Stomach (tissue), 4 donors: ENCODE measurements at regions not wholly inside any gene's neighbourhood (a gene's known extent, or its start where the extent isn't known, plus 50 kb on each side); places are given as distances from the start of the nearest gene placed in this dataset.

ENCODE experiments used
- CTCF ChIP-seq, 7 experiments: fragments of 450-650 bp in 4 of 7; fragments of 200-600 bp in 3 of 7; sonication (generic) in 3 of 7; IDR thresholded peaks; one replicate each; pipeline ENCODE4 v1.5.1; 2016 to 2019; ENCODE audit warnings: antibody characterized with exemption in 7 of 7, control low read depth in 2 of 7, mild to moderate bottlenecking in 1 of 7
- POLR2A ChIP-seq, 4 donors: fragments of 450-650 bp; IDR thresholded peaks; one replicate each; pipeline ENCODE4 v1.6.1; 2016; ENCODE audit warnings: antibody characterized with exemption in 4 of 4, control low read depth in 2 of 4, mild to moderate bottlenecking in 1 of 4, moderate library complexity in 1 of 4
- POLR2AphosphoS5 ChIP-seq, 3 donors: sonication (generic); formaldehyde crosslinking; IDR thresholded peaks; one replicate each; pipeline ENCODE4 v1.6.1; 2016; ENCODE audit warnings: antibody characterized with exemption in 3 of 3

GRCh38 chr2:222134654-222135053 lies 164.1 kb downstream of the PAX3 start:
- TF ChIP-seq POLR2A (IDR thresholded peaks at IDR 0.05) (no peak), POLR2AphosphoS5 (IDR thresholded peaks at IDR 0.05) (no peak), CTCF (IDR thresholded peaks at IDR 0.05) (no peak)
